SKM-1 (cell line): ENCODE measurements at regions not wholly inside any gene's neighbourhood (a gene's known extent, or its start where the extent isn't known, plus 50 kb on each side); places are given as distances from the start of the nearest gene placed in this dataset.
"Not testable (repeated sequence)": the region's sequence is repeated elsewhere in the genome, so short reads cannot be mapped to it uniquely, and the experiment has no call there.

Source experiments
- DNase-seq: peaks from one replicate; lab custom pipeline; 2025; ENCODE audit not compliant: unreplicated experiment; lab: John Stamatoyannopoulos, UW

- DNase-seq, result no peak
Observed at GRCh38 chr11:122604621-122605020, 50.9 kb upstream of the UBASH3B start.

- no peak for DNase-seq
Observed at GRCh38 chr11:122601141-122602125, 54.1 kb upstream of the UBASH3B start.

GRCh38 chr11:122600290-122600689, 55.2 kb upstream of the UBASH3B start:
- DNase-seq, result no peak

- no peak for DNase-seq
Observed at GRCh38 chr11:122599434-122599833, 56.1 kb upstream of the UBASH3B start.

DNA sequence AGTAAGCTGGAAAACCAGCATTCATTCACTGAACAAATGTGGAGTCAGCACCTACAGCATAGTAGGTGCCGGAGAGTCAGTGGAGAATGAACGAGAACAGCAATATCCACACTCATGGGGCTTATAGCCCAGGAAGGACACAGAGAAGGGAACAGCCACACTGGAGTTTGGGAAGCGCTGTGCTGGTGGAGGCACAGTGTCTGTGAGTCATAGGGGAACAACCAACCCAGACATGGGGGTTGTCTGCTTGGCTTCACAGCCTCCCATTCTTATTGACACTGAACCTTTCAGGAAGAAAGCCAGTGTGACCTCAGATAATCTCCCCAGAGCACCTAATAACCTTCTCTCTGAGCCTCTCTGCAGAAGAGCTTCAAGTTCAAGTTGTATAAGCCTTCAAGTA, 56.6 kb upstream of the UBASH3B start:
- DNase-seq, result no peak

GRCh38 chr11:122597511-122597910, 58.0 kb upstream of the UBASH3B start:
- DNase-seq, result no peak

- no peak for DNase-seq
Observed at GRCh38 chr11:122594986-122595645, 60.4 kb upstream of the UBASH3B start.

GRCh38 chr11:122593473-122594420, 61.8 kb upstream of the UBASH3B start:
- no peak for DNase-seq

GRCh38 chr11:122592641-122593040, 62.9 kb upstream of the UBASH3B start:
- no peak for DNase-seq

DNA sequence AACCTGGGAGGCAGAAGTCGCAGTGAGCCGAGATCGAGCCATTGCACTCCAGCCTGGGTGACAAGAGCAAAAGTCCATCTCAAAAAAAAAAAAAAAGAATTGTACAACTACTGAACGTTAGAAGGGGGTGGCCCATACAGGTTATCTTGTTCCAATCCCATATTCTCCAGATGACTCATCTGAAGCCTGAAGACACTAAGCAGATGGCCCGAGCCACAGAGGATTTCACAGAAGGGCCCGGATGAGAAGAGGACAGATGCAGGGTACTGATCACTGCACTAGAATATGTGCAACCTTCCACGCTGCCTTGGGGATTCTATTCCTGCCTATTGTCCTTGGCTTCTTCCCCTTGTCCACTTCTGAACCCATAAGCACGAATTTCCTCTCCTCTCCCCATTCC, 70.9 kb upstream of the UBASH3B start:
- no peak for DNase-seq

- not testable (repeated sequence) for DNase-seq
Observed at GRCh38 chr11:122580071-122580470, 75.5 kb upstream of the UBASH3B start.

DNA sequence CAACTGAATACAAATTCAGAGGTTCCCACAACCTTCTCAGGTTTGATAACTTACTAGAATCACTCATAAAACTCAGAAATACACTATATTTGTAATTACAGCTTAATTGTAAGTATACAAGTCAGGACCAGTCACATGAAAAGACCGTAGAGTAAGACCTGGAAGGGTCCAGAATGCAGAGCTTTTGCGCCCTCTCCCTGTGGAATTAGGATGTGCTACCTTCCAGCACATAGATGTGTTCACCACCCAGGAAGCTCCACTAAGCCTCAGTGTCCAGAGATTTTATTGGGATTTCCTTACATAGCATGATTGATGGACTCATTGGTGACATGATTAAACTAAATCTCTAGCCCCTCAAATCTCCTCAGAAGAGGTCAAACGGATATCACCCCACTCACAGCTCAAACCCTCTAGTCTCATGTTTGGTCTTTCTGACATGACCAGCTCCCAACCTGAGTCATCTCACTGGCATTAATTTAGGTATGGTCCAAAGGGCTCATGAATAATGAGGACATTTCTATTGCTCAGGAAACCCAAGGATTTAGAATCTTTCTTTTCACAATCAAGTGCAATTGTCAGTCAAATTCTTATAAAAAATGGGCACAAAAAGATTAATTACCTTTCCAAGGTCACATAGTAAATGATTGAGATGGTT, 77.2 kb upstream of the UBASH3B start:
- no peak for DNase-seq

GRCh38 chr11:122572592-122572991, 82.9 kb upstream of the UBASH3B start:
- DNase-seq, result no peak

- DNase-seq, result no peak
Observed at GRCh38 chr11:122563761-122564160, 91.8 kb upstream of the UBASH3B start.

- no peak for DNase-seq
Observed at GRCh38 chr11:122559734-122560382, 95.7 kb upstream of the UBASH3B start.

DNA sequence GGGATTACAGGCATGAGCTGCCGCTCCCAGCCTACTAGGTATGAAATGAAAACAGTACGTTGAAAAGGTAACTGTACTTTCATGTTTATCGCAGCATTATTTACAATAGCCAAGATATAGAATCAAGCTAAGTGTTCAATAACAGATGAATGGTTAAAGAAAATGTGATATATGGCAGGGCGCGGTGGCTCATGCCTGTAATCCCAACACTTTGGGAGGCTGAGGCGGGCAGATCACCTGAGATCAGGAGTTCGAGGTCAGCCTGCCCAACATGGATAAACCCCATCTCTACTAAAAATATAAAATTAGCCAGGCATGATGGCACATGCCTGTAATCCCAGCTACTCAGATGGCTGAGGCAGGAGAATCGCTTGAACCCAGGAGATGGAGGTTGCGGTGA, 96.3 kb upstream of the UBASH3B start:
- not testable (repeated sequence) for DNase-seq

DNA sequence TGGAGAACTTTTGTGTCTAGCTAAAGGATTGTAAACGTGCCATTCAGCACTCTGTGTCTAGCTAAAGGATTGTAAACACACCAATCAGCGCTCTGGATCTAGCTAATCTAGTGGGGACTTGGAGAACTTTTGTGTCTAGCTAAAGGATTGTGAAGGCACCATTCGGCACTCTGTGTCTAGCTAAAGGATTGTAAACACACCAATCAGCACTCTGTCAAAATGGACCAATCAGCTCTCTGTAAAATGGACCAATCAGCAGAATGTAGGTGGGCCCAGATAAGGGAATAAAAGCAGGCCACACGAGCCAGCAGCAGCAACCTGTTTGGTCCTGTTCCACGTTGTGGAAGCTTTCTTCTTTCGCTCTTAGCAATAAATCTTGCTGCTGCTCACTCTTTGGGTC, 98.4 kb upstream of the UBASH3B start:
- not testable (repeated sequence) for DNase-seq

DNA sequence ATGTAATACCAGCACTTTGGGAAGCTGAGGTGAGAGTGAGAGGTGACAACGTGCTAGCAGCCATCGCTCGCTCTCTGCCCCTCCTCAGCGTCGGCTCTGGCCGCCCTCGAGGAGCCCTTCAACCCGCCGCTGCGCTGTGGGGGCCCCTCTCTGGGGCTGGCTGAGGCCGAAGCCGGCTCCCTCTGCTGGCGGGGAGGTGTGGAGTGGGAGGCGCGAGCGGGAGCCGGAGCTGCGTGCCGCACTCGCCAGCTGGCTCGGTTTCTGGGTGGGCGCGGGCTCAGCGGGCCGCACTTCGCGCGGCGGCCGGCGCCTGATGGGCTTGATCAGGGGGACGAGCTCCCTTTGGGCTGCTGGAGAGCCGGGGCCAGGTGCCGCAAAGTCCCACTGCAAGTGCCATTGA, 98.9 kb upstream of the UBASH3B start:
- DNase-seq, result no peak

DNA sequence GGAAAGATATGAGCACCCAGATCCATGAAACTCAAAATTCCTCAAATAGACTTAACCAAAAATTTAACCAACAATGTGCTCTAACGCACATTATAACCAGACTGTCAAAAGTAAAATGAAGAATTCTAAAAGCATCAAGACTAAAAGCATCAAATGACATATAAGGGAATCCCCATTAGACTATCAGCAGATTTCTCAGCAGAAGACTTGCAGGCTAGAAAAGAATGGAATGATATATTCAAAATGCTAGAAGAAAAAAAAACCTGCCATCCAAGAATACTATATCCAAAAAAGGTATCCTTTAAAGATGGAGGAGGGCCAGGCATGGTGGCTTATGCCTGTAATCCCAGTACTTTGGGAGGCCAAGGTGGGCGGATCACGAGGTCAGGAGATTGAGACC, 117.5 kb upstream of the UBASH3B start:
- DNase-seq, result no peak

- DNase-seq, result no peak
Observed at GRCh38 chr11:122524898-122525297, 130.6 kb upstream of the UBASH3B start.
